Testis (tissue), 2 donors: ENCODE measurements at regions not wholly inside any gene's neighbourhood (a gene's known extent, or its start where the extent isn't known, plus 50 kb on each side); places are given as distances from the start of the nearest gene placed in this dataset.

Experiments
- DNase-seq: peaks from one replicate; pipeline ENCODE4 v3.0.0-alpha.2; 2019
- H3K27ac ChIP-seq, 2 donors: fragments of 200-600 bp; sonication (generic); one replicate each; pipeline ENCODE4 v1.5.1; 2019
- H3K27me3 ChIP-seq: fragments of 200-600 bp; sonication (generic); one replicate; pipeline ENCODE4 v1.5.1; 2019
- H3K36me3 ChIP-seq: fragments of 200-600 bp; sonication (generic); one replicate; pipeline ENCODE4 v1.5.1; 2017; ENCODE audit warnings: low read depth; ENCODE audit errors: missing control alignments
- H3K4me1 ChIP-seq: fragments of 200-600 bp; sonication (generic); one replicate; pipeline ENCODE4 v1.5.1; 2019
- H3K4me3 ChIP-seq, 2 donors: fragments of 200-600 bp; sonication (generic); one replicate each; pipeline ENCODE4 v1.5.1; 2017 to 2019
- H3K9me3 ChIP-seq: fragments of 200-600 bp; sonication (generic); one replicate; pipeline ENCODE4 v1.5.1; 2017
- CTCF ChIP-seq, 3 experiments: fragments of 450-650 bp in 2 of 3; fragments of 200-600 bp in 1 of 3; sonication (generic) in 1 of 3; IDR thresholded peaks; one replicate each; pipeline ENCODE4 v1.5.1; 2016 to 2019; ENCODE audit warnings: antibody characterized with exemption in 3 of 3, mild to moderate bottlenecking in 2 of 3, moderate library complexity in 1 of 3
- POLR2A ChIP-seq: fragments of 450-650 bp; IDR thresholded peaks from one replicate; pipeline ENCODE4 v1.6.1; 2017; ENCODE audit warnings: antibody characterized with exemption, mild to moderate bottlenecking, moderate library complexity
- WGBS, 2 donors: methylation state at CpG; one replicate each; pipeline ENCODE4 v1.1.5; 2018; 5-methylcytosine and 5-hydroxymethylcytosine counted together
- intact Hi-C: fragments of 100-400 bp; cut with DNase I; formaldehyde crosslinking; loops from one replicate; pipeline ENCODE4 v1.15.1; 2023; ENCODE audit warnings: low total_unique reads

GRCh38 chr9:118290116-118290515 lies 585.9 kb downstream of the TLR4 start:
- no peak overlapping the region for H3K4me3 ChIP-seq
- no peaks in the 10 kb centered on the region for H3K27me3 ChIP-seq
- WGBS, 2 donors = 61 to 94% methylated on average over 3 of the region's 3 CpGs
- no peaks in the 10 kb centered on the region for H3K9me3 ChIP-seq
- H3K27ac ChIP-seq = no peak overlapping the region
- DNase-seq = no peak
- intact Hi-C loops = no loop called here
- no peaks in the 10 kb centered on the region for H3K36me3 ChIP-seq
- TF ChIP-seq CTCF (IDR thresholded peaks at IDR 0.05) = no peak
- no peaks in the 10 kb centered on the region for H3K4me1 ChIP-seq

GRCh38 chr9:118295413-118295812 lies 591.2 kb downstream of the TLR4 start:
- DNase-seq = no peak
- Histone ChIP-seq H3K9me3 (no peaks in the 10 kb centered on the region), H3K27ac (no peak overlapping the region), H3K27me3 (no peaks in the 10 kb centered on the region), H3K36me3 (no peaks in the 10 kb centered on the region), H3K4me1 (no peaks in the 10 kb centered on the region), H3K4me3 (no peak overlapping the region)
- 58 to 60% methylated on average over 4 of the region's 4 CpGs for WGBS, 2 donors
- intact Hi-C loops = no loop called here
- TF ChIP-seq POLR2A (no peak), CTCF (IDR thresholded peaks at IDR 0.05) (no peak)

GRCh38 chr9:118302721-118303120 lies 598.5 kb downstream of the TLR4 start:
- H3K9me3 ChIP-seq = no peaks in the 10 kb centered on the region
- TF ChIP-seq CTCF (IDR thresholded peaks at IDR 0.05) (no peak), POLR2A (no peak)
- H3K27ac ChIP-seq = no peak overlapping the region
- no peaks in the 10 kb centered on the region for H3K36me3 ChIP-seq
- DNase-seq = no peak
- H3K4me1 ChIP-seq = no peaks in the 10 kb centered on the region
- H3K27me3 ChIP-seq = no peaks in the 10 kb centered on the region
- no peak overlapping the region for H3K4me3 ChIP-seq
- WGBS, 2 donors = 86 to 95% methylated on average over 2 of the region's 2 CpGs
- intact Hi-C loops = no loop called here

- intact Hi-C loops = no loop called here
- no peaks in the 10 kb centered on the region for H3K27me3 ChIP-seq
- H3K4me3 ChIP-seq = no peak overlapping the region
- WGBS, 2 donors = 62 to 78% methylated on average over 3 of the region's 3 CpGs
- no peak overlapping the region for H3K27ac ChIP-seq
- H3K36me3 ChIP-seq = no peaks in the 10 kb centered on the region
- no peak for DNase-seq
- TF ChIP-seq CTCF (IDR thresholded peaks at IDR 0.05) = no peak
- no peak for TF ChIP-seq POLR2A
- H3K9me3 ChIP-seq = no peaks in the 10 kb centered on the region
- H3K4me1 ChIP-seq = no peaks in the 10 kb centered on the region
Observed at GRCh38 chr9:118303216-118303615, 599.0 kb downstream of the TLR4 start.

- WGBS, 2 donors = 15 to 42% methylated on average over 1 of the region's 1 CpG
- H3K27ac ChIP-seq = no peak overlapping the region
- DNase-seq = no peak
- TF ChIP-seq CTCF (IDR thresholded peaks at IDR 0.05) (no peak), POLR2A (no peak)
- H3K4me1 ChIP-seq = no peaks in the 10 kb centered on the region
- H3K9me3 ChIP-seq = no peaks in the 10 kb centered on the region
- H3K4me3 ChIP-seq = no peak overlapping the region
- H3K27me3 ChIP-seq = no peaks in the 10 kb centered on the region
- intact Hi-C loops = no loop called here
- H3K36me3 ChIP-seq = no peaks in the 10 kb centered on the region
Observed at GRCh38 chr9:118305331-118305730, 601.1 kb downstream of the TLR4 start.
